ENCODE measurements at regions not wholly inside any gene's neighbourhood (a gene's known extent, or its start where the extent isn't known, plus 50 kb on each side); places are given as distances from the start of the nearest gene placed in this dataset.

GRCh38 chr15:36271048-36271447 is 308.4 kb upstream of the CDIN1 start:
- Histone ChIP-seq H3K9ac (ENCODE audit: extremely low read depth, insufficient read length, low read length) (no peak overlapping the region), H2BK120ac (ENCODE audit: low read depth, low read length, poor library complexity, severe bottlenecking) (no peak overlapping the region), H3K4me1 (ENCODE audit: insufficient read depth, low read length) (no peaks in the 10 kb centered on the region; the same call in 1 of the 2 replicates), H3K23me2 (ENCODE audit: insufficient read length, low read depth, low read length, poor library complexity, severe bottlenecking) (no peaks in the 10 kb centered on the region), H3K4me2 (ENCODE audit: insufficient read depth, insufficient read length, low read length) (no peak overlapping the region), H3K9me3 (ENCODE audit: control insufficient read depth, low read depth, low read length) (no peaks in the 10 kb centered on the region), H3T11ph (ENCODE audit: low read length) (no peak overlapping the region), H2BK15ac (ENCODE audit: low read depth, low read length) (no peak overlapping the region), H4K8ac (replicated peaks; ENCODE audit: insufficient read length, low read depth, low read length) (no peak overlapping the region), H3K27ac (ENCODE audit: insufficient read length, low read depth, low read length) (no peak overlapping the region), H4K20me1 (ENCODE audit: control insufficient read depth, insufficient read depth, insufficient read length) (no peaks in the 10 kb centered on the region), H2BK20ac (ENCODE audit: low read depth, low read length, poor library complexity, severe bottlenecking) (no peak overlapping the region), H2AK5ac (ENCODE audit: insufficient read length, low read length) (no peak overlapping the region), H3K27me3 (ENCODE audit: insufficient read depth, low read length) (no peaks in the 10 kb centered on the region), H2BK12ac (ENCODE audit: insufficient read length, low read depth, low read length) (no peak overlapping the region), H4K5ac (ENCODE audit: insufficient read length, low read depth, low read length) (no peak overlapping the region), H3K18ac (ENCODE audit: insufficient read length, low read depth, low read length) (no peak overlapping the region), H3K4ac (ENCODE audit: low read depth, low read length) (no peak overlapping the region), H2BK5ac (ENCODE audit: insufficient read length, low read length) (no peak overlapping the region), H2AFZ (ENCODE audit: low read length) (no peak overlapping the region), H4K91ac (ENCODE audit: insufficient read length, low read depth, low read length) (no peak overlapping the region), H3K79me2 (ENCODE audit: insufficient read depth, low read length) (no peaks in the 10 kb centered on the region), H3K56ac (ENCODE audit: insufficient read length, low read depth, low read length) (no peak overlapping the region), H3K79me1 (ENCODE audit: insufficient read depth, low read depth, low read length, poor library complexity, severe bottlenecking) (no peaks in the 10 kb centered on the region), H3K14ac (ENCODE audit: insufficient read depth, low read length) (no peak overlapping the region), H3K23ac (ENCODE audit: insufficient read length, low read depth, low read length) (no peak overlapping the region)
- no peak for DNase-seq
- Mint-ChIP-seq H3K9me3 (peaks cover 0 to 3% of the 10 kb centered on the region in 2 experiments; a peak in 1 of 5 replicates), H3K4me1 (peaks cover 11 to 26% of the 10 kb centered on the region in 2 experiments), H3K27me3 (ENCODE audit: low read depth) (peaks cover 98% of the 10 kb centered on the region), H3K27ac (no peak overlapping the region), H3K4me3 (no peak overlapping the region), H3K36me3 (ENCODE audit: insufficient read depth in 1 of 3, low read depth in 3 of 3) (no peaks in the 10 kb centered on the region)
- WGBS (ENCODE audit: extremely low coverage, insufficient read length, low lambda C conversion rate), result no CpG with 5 or more reads among the region's 5 CpGs
- no peak for TF ChIP-seq CTCF (conservative IDR thresholded peaks at IDR 0.05)

Measured in H9 (cell line).